ENCODE measurements at regions not wholly inside any gene's neighbourhood (a gene's known extent, or its start where the extent isn't known, plus 50 kb on each side); places are given as distances from the start of the nearest gene placed in this dataset.

GRCh38 chr2:128595763-128596395 lies 277.2 kb upstream of the HS6ST1 start:
- intact Hi-C loops (cut with micrococcal nuclease; ENCODE audit: unreplicated experiment) (no loop called here), in situ Hi-C loops (cut with HindIII; ENCODE audit: extremely low pct_ligation_motif_present, low pct_unique_long_range_greater_than_20kb) (no loop called here)
- POLR2A ChIA-PET: no interaction called here
- Histone ChIP-seq H3K79me2 (ENCODE audit: insufficient read depth, low read length) (no peaks in the 10 kb centered on the region), H3K27me3 (ENCODE audit: control insufficient read depth in 1 of 2, insufficient read depth in 2 of 2, low read length in 2 of 2) (peaks cover 6 to 39% of the 10 kb centered on the region in 2 experiments; a peak in 4 of 5 replicates), H3K27ac (ENCODE audit: extremely low read length, insufficient read depth, low read length) (no peak overlapping the region), H2AFZ (ENCODE audit: low read length) (no peak overlapping the region), H3K9me3 (ENCODE audit: low read length) (no peaks in the 10 kb centered on the region), H3K4me2 (ENCODE audit: low read depth, low read length) (peak overlapping the region; percentile 97; the same call in 1 of the 2 replicates), H4K20me1 (ENCODE audit: insufficient read depth, low read length) (no peaks in the 10 kb centered on the region), H3K36me3 (replicated peaks in 1 of 2; ENCODE audit: control insufficient read depth in 1 of 2, insufficient read depth in 2 of 2, low read length in 2 of 2) (no peaks in the 10 kb centered on the region), H3K9ac (ENCODE audit: insufficient read depth, low read depth, low read length) (no peak overlapping the region), H3K4me1 (ENCODE audit: insufficient read depth, low read length) (peaks cover 28% of the 10 kb centered on the region), H3K4me3 (replicated peaks in 1 of 3; ENCODE audit: insufficient read depth in 1 of 3, low read depth in 2 of 3, low read length in 3 of 3) (peak overlapping the region in 1 of 3 experiments; percentile 73; a peak in 1 of 6 replicates)
- ATAC-seq (no peak), DNase-seq (ENCODE audit: low spot score) (no peak), FAIRE-seq (no peak)
- no TSS peak for BruUV-seq (replicated peaks)
- CTCF ChIA-PET (ENCODE audit: low intra/inter-chr PET ratio, low total read pairs): no interaction called here
- 35% methylated on average over 13 of the region's 13 CpGs for WGBS (ENCODE audit: low lambda C conversion rate)
- no peak for TF ChIP-seq ZBTB3 (CRISPR knock-in tag; IDR thresholded peaks at IDR 0.05; ENCODE audit: borderline replicate concordance, low read depth)
- TF ChIP-seq ZNF891 (CRISPR knock-in tag; IDR thresholded peaks at IDR 0.05): 0 out of 2 replicates have a peak, but pooled peaks have one; percentile 10
- peak; percentile 35; the same call in 1 of the 2 replicates for TF ChIP-seq THRA (CRISPR knock-in tag; IDR thresholded peaks at IDR 0.05; ENCODE audit: borderline replicate concordance)
- no peak for TF ChIP-seq GATA4 (IDR thresholded peaks at IDR 0.05; ENCODE audit: borderline replicate concordance, low read depth)
- TF ChIP-seq ZNF598 (CRISPR knock-in tag; IDR thresholded peaks at IDR 0.05; ENCODE audit: borderline replicate concordance): no peak
- TF ChIP-seq IRF9 (CRISPR knock-in tag; IDR thresholded peaks at IDR 0.05; ENCODE audit: borderline replicate concordance): 0 out of 2 replicates have a peak, but pooled peaks have one; percentile 42
- TF ChIP-seq KDM6A (CRISPR knock-in tag; IDR thresholded peaks at IDR 0.05; ENCODE audit: low read depth): no peak
